GM19351 (cell line): ENCODE measurements at regions not wholly inside any gene's neighbourhood (a gene's known extent, or its start where the extent isn't known, plus 50 kb on each side); places are given as distances from the start of the nearest gene placed in this dataset.

Source experiments
- ATAC-seq: cut with Tn5 transposase; IDR thresholded peaks from one replicate; pipeline ENCODE4 v1.9.1; 2021; ENCODE audit warnings: mild to moderate bottlenecking, moderate library complexity; ENCODE audit not compliant: unreplicated experiment

- no peak for ATAC-seq
Observed at GRCh38 chr13:80284290-80284689, 56.6 kb downstream of the SPRY2 start.

GRCh38 chr13:80278706-80279105 lies 62.2 kb downstream of the SPRY2 start:
- ATAC-seq: no peak

- ATAC-seq: no peak
Observed at GRCh38 chr13:80276371-80277289, 64.3 kb downstream of the SPRY2 start.

- no peak for ATAC-seq
Observed at GRCh38 chr13:80274643-80275042, 66.3 kb downstream of the SPRY2 start.

- no peak for ATAC-seq
Observed at GRCh38 chr13:80273718-80274117, 67.2 kb downstream of the SPRY2 start.

- peak; percentile 58 for ATAC-seq
Observed at GRCh38 chr13:80265348-80265747, 75.6 kb downstream of the SPRY2 start.

- ATAC-seq: no peak
Observed at GRCh38 chr13:80263745-80264513, 77.0 kb downstream of the SPRY2 start.

- no peak for ATAC-seq
Observed at GRCh38 chr13:80262051-80262695, 78.8 kb downstream of the SPRY2 start.

GRCh38 chr13:80259159-80259558 lies 81.8 kb downstream of the SPRY2 start:
- peak; percentile 49 for ATAC-seq

GRCh38 chr13:80256352-80256932 lies 84.5 kb downstream of the SPRY2 start:
- ATAC-seq: peak; percentile 78

GRCh38 chr13:80255946-80256345 lies 85.0 kb downstream of the SPRY2 start:
- no peak for ATAC-seq

GRCh38 chr13:80251403-80251802 lies 89.5 kb downstream of the SPRY2 start:
- ATAC-seq: no peak

- ATAC-seq: no peak
Observed at GRCh38 chr13:80250213-80250810, 90.6 kb downstream of the SPRY2 start.

- no peak for ATAC-seq
Observed at GRCh38 chr13:80249516-80250212, 91.3 kb downstream of the SPRY2 start.

GRCh38 chr13:80245162-80245733 lies 95.7 kb downstream of the SPRY2 start:
- ATAC-seq: no peak

GRCh38 chr13:80244574-80244973 lies 96.4 kb downstream of the SPRY2 start:
- ATAC-seq: no peak

GRCh38 chr13:80242728-80243427 lies 98.0 kb downstream of the SPRY2 start:
- no peak for ATAC-seq

- no peak for ATAC-seq
Observed at GRCh38 chr13:80239571-80240255, 101.2 kb downstream of the SPRY2 start.

- ATAC-seq: no peak
Observed at GRCh38 chr13:80239116-80239515, 101.8 kb downstream of the SPRY2 start.
